BJ (cell line): ENCODE measurements at regions not wholly inside any gene's neighbourhood (a gene's known extent, or its start where the extent isn't known, plus 50 kb on each side); places are given as distances from the start of the nearest gene placed in this dataset.

Source experiments
- CTCF ChIA-PET: fragments of 350-600 bp; formaldehyde crosslinking; extraction: SDS; loops from one replicate; lab custom pipeline; 2021; ENCODE audit warnings: antibody characterized with exemption, inconsistent platforms; lab: Yijun Ruan, JAX
- POLR2A ChIA-PET: fragments of 300-600 bp; sonication (Branson Sonifier 250); formaldehyde crosslinking; extraction: SDS; loops from one replicate; lab custom pipeline; 2021; ENCODE audit warnings: antibody characterized with exemption; lab: Charles Lee
- DNase-seq: peaks from one replicate; pipeline ENCODE4 v3.0.0-alpha.2; 2011; ENCODE audit warnings: low read depth
- H3K27me3 ChIP-seq: 2 replicates; pipeline ENCODE4 v1.6.0; 2011; ENCODE audit warnings: low read length; ENCODE audit not compliant: control insufficient read depth, insufficient read depth
- H3K36me3 ChIP-seq: 2 replicates; pipeline ENCODE4 v1.5.1; 2011; ENCODE audit warnings: low read length; ENCODE audit not compliant: control insufficient read depth, insufficient read depth
- H3K4me3 ChIP-seq: 2 replicates; pipeline ENCODE4 v1.5.1; 2011; ENCODE audit warnings: low read depth, mild to moderate bottlenecking, control low read depth, low read length
- TF ChIP-seq, protein P1 (sequence below): IDR thresholded peaks from 2 replicates; pipeline ENCODE4 v1.5.1; 2011; ENCODE audit warnings: low read depth, mild to moderate bottlenecking, control low read depth, inconsistent platforms, low read length, moderate library complexity; ENCODE audit not compliant: insufficient read depth

DNA sequence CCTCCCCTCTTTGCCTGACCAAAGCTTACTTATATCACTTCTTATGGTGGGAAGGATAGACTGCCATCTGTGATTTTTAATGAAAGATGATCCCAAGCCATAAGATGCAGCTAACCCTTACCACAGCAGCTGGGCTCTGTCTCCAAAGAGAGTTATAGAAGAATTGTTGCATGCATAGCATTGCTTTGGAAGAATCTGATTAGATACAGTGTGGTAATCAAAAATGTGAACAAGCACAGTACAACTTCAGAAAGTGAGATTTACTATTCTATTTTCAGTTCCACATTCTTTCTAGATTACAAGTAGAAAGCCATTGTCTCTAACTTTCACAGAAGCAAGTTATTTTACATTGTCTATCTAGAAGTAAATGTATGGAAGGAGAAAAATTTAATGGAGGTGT lies 129.0 kb upstream of the ACVR2A start:
- DNase-seq, result peak; percentile 7
- TF ChIP-seq, protein P1, sequence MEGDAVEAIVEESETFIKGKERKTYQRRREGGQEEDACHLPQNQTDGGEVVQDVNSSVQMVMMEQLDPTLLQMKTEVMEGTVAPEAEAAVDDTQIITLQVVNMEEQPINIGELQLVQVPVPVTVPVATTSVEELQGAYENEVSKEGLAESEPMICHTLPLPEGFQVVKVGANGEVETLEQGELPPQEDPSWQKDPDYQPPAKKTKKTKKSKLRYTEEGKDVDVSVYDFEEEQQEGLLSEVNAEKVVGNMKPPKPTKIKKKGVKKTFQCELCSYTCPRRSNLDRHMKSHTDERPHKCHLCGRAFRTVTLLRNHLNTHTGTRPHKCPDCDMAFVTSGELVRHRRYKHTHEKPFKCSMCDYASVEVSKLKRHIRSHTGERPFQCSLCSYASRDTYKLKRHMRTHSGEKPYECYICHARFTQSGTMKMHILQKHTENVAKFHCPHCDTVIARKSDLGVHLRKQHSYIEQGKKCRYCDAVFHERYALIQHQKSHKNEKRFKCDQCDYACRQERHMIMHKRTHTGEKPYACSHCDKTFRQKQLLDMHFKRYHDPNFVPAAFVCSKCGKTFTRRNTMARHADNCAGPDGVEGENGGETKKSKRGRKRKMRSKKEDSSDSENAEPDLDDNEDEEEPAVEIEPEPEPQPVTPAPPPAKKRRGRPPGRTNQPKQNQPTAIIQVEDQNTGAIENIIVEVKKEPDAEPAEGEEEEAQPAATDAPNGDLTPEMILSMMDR, result no peak
- H3K36me3 ChIP-seq, result no peaks in the 10 kb centered on the region
- POLR2A ChIA-PET, result no interaction called here
- CTCF ChIA-PET, result no interaction called here
- no peaks in the 10 kb centered on the region for H3K27me3 ChIP-seq
- no peak overlapping the region for H3K4me3 ChIP-seq

DNA sequence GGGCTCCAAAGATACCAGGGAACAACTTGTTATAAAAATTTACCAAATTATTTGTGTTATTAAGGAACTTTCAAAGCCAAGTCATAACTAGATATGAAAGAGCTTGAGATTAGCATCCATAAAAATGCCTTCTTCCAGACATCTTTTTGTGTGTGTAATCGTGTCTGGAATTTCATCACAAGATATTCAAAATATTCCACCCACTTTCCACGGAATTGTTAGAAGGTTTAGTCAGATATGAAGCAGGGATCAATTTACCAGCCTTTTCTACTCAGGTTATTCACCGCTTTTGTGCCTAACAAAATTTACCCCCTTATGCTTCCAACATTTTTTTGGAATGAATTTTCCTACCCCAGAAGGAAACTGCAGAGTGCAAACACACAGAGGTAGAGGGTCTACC lies 130.2 kb upstream of the ACVR2A start:
- H3K36me3 ChIP-seq, result no peaks in the 10 kb centered on the region
- CTCF ChIA-PET, result no interaction called here
- no peaks in the 10 kb centered on the region for H3K27me3 ChIP-seq
- TF ChIP-seq, protein P1, result no peak
- DNase-seq, result no peak
- POLR2A ChIA-PET, result no interaction called here
- H3K4me3 ChIP-seq, result no peak overlapping the region

DNA sequence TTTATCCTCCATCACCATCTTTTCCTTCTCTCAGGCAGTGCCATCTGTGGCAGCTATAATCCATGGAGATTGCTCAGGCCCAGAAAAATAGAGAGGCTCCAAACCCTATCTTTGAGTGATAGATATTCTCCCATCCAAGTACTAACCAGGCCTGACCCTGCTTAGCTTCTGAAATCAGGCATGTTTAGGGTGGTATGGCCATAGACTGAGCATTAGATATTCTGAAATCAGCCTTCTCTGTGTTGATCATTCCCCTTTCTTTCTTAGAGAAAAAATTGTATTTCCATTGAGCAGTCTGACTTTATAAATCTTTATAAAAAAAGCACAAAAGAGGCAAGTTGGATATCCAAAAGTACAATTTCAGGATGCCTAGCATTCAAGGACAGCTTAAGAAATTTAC lies 131.5 kb upstream of the ACVR2A start:
- Histone ChIP-seq H3K27me3 (no peaks in the 10 kb centered on the region), H3K4me3 (no peak overlapping the region), H3K36me3 (no peaks in the 10 kb centered on the region)
- TF ChIP-seq, protein P1, result no peak
- no peak for DNase-seq
- CTCF ChIA-PET, result interaction anchor here (0.6 kb wide), 1 partner anchor 23 kb away, joined by 3 read pairs; no protein-coding TSS in a partner anchor
- POLR2A ChIA-PET, result no interaction called here

DNA sequence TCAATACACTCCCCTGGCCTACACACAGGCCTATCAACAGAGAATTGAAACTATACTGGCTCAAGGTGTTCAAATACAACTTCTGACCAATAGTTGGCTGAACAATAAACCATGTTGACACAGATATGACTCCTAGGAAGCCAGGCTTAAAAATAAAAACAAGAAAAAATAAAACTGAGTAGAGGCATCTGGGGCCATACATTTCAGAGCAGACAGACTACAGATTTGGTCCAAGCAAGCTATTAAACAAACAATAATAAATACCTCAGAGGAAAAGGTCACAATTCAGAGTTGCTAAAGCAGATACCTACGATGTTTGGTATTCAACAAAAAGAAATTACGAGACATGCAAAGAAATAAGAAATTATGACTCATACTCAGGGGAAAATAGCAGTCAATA lies 132.8 kb upstream of the ACVR2A start:
- DNase-seq, result peak; percentile 29
- H3K4me3 ChIP-seq, result no peak overlapping the region
- ChIA-PET CTCF (no interaction called here), POLR2A (interaction anchor here (0.6 to 0.7 kb wide), 2 partner anchors 536 to 730 kb away, joined by 4 read pairs; no protein-coding TSS in a partner anchor)
- no peaks in the 10 kb centered on the region for H3K27me3 ChIP-seq
- TF ChIP-seq, protein P1, result no peak
- H3K36me3 ChIP-seq, result no peaks in the 10 kb centered on the region

DNA sequence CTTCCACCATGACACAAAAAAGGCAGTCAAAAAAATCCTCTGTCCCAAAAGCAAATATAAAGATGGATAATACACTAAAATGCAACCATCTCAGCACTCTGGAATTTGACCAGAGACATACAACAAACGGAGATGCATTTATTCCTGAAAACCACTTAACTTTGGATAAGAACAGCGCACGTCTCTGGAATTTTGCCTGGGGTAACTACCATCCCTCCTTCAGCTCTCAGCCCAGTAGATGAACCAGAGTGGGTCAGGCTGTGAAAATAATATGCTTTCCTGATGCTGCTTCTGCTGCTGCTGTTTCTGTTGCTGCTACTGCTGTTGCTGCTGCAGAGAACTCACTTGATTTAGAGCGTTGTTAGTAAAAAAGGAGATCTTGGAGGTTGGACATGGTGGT lies 133.8 kb upstream of the ACVR2A start:
- H3K36me3 ChIP-seq, result no peaks in the 10 kb centered on the region
- H3K4me3 ChIP-seq, result no peak overlapping the region
- H3K27me3 ChIP-seq, result no peaks in the 10 kb centered on the region
- ChIA-PET POLR2A (no interaction called here), CTCF (no interaction called here)
- peak; percentile 63 for DNase-seq
- TF ChIP-seq, protein P1, result no peak
